A673 (cell line): ENCODE measurements at regions not wholly inside any gene's neighbourhood (a gene's known extent, or its start where the extent isn't known, plus 50 kb on each side); places are given as distances from the start of the nearest gene placed in this dataset.

Experiments
- EZH2 ChIP-seq: fragments of 200-600 bp; sonication (generic); IDR thresholded peaks from 2 replicates; pipeline ENCODE4 v1.6.1; 2017; ENCODE audit warnings: borderline replicate concordance, low read depth, mild to moderate bottlenecking, mixed read lengths, antibody characterized with exemption, low read length; ENCODE audit not compliant: poor library complexity, severe bottlenecking
- TF ChIP-seq, protein P1 (sequence below): fragments of 300-800, 200-600 bp; sonication (generic); conservative IDR thresholded peaks from 2 replicates; pipeline ENCODE4 v1.5.1; 2017; ENCODE audit warnings: low read depth, mild to moderate bottlenecking, antibody characterized with exemption, low read length, moderate library complexity, mixed read lengths

DNA sequence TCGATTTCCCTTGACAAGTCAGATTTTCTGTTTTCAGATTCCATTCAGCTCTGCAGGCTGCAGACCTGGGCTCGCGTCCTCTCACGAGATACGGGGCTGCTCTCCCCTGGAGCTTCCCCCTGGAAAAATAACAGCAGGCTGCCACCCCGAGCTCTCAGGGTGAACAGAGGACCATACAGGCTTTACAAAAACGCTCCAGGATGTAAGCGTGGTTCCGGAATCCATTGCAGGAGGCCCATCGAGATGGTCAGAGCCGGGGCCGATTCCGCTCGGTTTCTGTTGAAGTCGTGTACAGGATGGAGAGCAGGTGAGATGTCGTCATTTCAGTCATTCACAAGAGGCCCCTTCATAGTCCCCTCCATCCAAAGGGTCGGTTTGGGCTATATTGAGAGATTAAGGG lies 297.7 kb upstream of the IRX4 start:
- TF ChIP-seq EZH2: no peak
- TF ChIP-seq, protein P1, sequence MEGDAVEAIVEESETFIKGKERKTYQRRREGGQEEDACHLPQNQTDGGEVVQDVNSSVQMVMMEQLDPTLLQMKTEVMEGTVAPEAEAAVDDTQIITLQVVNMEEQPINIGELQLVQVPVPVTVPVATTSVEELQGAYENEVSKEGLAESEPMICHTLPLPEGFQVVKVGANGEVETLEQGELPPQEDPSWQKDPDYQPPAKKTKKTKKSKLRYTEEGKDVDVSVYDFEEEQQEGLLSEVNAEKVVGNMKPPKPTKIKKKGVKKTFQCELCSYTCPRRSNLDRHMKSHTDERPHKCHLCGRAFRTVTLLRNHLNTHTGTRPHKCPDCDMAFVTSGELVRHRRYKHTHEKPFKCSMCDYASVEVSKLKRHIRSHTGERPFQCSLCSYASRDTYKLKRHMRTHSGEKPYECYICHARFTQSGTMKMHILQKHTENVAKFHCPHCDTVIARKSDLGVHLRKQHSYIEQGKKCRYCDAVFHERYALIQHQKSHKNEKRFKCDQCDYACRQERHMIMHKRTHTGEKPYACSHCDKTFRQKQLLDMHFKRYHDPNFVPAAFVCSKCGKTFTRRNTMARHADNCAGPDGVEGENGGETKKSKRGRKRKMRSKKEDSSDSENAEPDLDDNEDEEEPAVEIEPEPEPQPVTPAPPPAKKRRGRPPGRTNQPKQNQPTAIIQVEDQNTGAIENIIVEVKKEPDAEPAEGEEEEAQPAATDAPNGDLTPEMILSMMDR: no peak
